Gastroesophageal sphincter (tissue), 3 donors: ENCODE measurements at regions not wholly inside any gene's neighbourhood (a gene's known extent, or its start where the extent isn't known, plus 50 kb on each side); places are given as distances from the start of the nearest gene placed in this dataset.

ENCODE experiments used
- EP300 ChIP-seq: sonication (generic); formaldehyde crosslinking; IDR thresholded peaks from one replicate; pipeline ENCODE4 v1.6.1; 2017; ENCODE audit warnings: antibody characterized with exemption, mild to moderate bottlenecking
- POLR2A ChIP-seq, 2 donors: fragments of 450-650 bp; IDR thresholded peaks; one replicate each; pipeline ENCODE4 v1.6.1; 2017; ENCODE audit warnings: antibody characterized with exemption in 2 of 2, mild to moderate bottlenecking in 2 of 2, moderate library complexity in 1 of 2
- POLR2AphosphoS5 ChIP-seq: sonication (generic); formaldehyde crosslinking; IDR thresholded peaks from one replicate; pipeline ENCODE4 v1.6.1; 2017; ENCODE audit warnings: antibody characterized with exemption
- TF ChIP-seq, protein P1 (sequence below), 4 experiments: fragments of 200-600 bp in 2 of 4; fragments of 450-650 bp in 2 of 4; sonication (generic) in 1 of 4; IDR thresholded peaks; one replicate each; pipeline ENCODE4 v1.5.1; 2017 to 2019; ENCODE audit warnings: antibody characterized with exemption in 4 of 4, mild to moderate bottlenecking in 2 of 4, moderate library complexity in 2 of 4

DNA sequence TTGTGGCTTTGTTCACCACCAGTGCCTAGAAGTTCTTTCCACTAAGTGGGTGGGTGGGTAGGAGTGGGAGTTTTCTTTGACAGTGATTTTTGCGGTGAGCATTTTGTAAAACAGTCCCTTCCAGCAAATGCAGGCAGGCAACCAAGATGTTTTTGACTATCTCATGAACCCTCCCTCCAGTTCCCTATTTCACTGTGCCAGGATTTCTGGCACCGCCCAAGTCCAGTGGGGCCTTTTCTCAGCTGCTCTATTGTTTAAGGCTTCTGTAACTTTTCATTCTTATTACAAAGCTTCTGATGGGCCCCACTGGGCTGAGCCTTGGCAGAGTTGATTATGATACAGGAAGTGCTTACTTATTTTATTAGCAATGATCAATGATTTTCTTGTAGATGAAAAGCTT, 236.0 kb downstream of the EDEM1 start:
- TF ChIP-seq, protein P1, sequence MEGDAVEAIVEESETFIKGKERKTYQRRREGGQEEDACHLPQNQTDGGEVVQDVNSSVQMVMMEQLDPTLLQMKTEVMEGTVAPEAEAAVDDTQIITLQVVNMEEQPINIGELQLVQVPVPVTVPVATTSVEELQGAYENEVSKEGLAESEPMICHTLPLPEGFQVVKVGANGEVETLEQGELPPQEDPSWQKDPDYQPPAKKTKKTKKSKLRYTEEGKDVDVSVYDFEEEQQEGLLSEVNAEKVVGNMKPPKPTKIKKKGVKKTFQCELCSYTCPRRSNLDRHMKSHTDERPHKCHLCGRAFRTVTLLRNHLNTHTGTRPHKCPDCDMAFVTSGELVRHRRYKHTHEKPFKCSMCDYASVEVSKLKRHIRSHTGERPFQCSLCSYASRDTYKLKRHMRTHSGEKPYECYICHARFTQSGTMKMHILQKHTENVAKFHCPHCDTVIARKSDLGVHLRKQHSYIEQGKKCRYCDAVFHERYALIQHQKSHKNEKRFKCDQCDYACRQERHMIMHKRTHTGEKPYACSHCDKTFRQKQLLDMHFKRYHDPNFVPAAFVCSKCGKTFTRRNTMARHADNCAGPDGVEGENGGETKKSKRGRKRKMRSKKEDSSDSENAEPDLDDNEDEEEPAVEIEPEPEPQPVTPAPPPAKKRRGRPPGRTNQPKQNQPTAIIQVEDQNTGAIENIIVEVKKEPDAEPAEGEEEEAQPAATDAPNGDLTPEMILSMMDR (IDR thresholded peaks at IDR 0.05), result no peak
- no peak for TF ChIP-seq POLR2A (IDR thresholded peaks at IDR 0.05)
- no peak for TF ChIP-seq POLR2AphosphoS5
- TF ChIP-seq EP300, result no peak
